ENCODE measurements at regions not wholly inside any gene's neighbourhood (a gene's known extent, or its start where the extent isn't known, plus 50 kb on each side); places are given as distances from the start of the nearest gene placed in this dataset.

- DNase-seq: no peak
These were observed 560.0 kb downstream of the BRINP1 start for GRCh38 chr9:118809160-118809625.

GRCh38 chr9:118829334-118829733 lies 539.9 kb downstream of the BRINP1 start:
- DNase-seq: no peak

DNA sequence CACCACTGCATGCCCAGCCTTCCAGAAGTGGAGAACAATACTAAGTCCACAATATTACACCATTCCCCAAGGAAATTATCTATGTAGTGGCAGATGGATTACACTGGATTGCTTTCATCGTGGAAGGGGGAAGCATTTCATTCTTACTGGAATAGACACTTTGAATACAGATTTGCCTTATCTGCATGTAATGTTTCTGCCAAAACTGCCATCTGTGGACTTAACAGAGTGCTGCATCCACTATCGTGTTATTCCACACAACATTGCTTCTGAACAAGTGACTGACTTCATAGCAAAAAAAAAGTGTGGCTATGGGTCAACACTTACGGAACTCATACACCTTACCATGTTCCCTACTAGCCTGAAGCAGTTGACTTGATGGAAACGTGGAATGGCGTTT lies 536.9 kb downstream of the BRINP1 start:
- no peak for DNase-seq

- DNase-seq: no peak
These were observed 532.3 kb downstream of the BRINP1 start for GRCh38 chr9:118836891-118837290.

DNA sequence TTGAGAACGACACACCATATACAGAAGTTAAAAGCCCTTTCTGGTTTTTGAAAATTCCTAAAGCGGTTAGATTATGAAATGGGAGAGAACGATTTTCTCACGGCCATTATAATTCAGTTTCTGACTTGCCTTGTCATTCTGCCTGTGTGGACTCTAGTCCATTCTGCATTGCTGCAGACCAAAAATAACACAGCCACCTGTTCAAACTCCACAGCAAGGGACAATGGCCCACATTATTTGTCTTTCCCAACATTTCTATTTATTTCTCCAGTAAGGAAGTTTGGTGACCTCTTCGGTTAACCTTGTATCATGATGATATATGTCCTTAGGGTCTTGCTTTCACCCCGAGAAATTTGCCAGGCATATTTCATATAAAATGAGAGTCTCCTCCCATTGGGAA lies 497.7 kb downstream of the BRINP1 start:
- no peak for DNase-seq

DNA sequence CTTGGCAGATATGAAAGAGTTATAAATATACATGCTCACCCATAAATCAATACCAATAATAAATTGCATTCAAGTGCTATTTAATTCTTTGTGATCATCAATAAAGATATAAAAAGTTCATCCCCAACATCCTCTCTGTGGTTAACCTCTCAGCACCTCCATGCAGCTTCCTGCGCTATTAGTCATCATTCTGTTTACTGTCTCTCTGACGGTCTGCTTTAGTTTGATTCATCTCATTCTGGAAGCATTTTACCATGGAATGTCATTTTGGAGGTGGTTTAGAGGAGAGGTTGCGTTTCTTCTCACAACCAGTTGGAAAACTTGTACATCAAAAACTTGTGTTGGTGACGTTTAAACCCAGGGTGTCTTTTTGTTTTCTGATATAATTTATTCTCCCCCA lies 486.6 kb downstream of the BRINP1 start:
- no peak for DNase-seq

GRCh38 chr9:118883411-118883810 lies 485.8 kb downstream of the BRINP1 start:
- no peak for DNase-seq

- DNase-seq: no peak
These were observed 478.0 kb downstream of the BRINP1 start for GRCh38 chr9:118891213-118891612.

DNA sequence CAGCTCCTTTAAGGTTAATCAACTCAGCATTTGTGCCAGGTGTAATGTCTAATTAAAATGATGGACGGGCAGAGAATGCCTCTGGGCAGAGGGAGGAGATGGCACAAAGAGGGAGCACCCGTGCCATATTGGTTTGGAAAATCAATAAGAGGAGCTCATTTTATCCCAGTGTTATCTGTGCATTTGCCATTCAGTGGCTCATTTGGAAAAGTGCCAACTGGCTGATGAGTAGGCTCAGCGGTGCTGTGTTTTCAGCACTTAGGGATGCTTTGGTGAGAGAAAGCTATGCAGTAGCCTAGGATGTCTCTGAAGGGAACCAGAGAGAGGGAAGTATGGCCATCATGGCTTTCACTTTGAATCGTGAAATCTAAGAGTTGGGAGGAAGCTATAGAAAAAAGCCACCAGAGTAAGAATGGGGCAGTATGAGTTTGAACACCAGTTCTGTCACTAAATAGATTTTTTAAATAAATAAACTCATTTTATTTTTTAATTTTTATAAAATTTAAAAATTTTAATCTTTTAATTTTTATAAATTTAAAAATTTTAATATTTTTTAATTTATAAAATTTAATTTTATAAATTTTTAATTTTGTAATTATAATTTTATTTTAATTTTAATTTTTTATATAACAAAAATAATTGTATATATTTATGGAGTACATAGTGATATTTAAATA lies 472.8 kb downstream of the BRINP1 start:
- no peak for DNase-seq

DNA sequence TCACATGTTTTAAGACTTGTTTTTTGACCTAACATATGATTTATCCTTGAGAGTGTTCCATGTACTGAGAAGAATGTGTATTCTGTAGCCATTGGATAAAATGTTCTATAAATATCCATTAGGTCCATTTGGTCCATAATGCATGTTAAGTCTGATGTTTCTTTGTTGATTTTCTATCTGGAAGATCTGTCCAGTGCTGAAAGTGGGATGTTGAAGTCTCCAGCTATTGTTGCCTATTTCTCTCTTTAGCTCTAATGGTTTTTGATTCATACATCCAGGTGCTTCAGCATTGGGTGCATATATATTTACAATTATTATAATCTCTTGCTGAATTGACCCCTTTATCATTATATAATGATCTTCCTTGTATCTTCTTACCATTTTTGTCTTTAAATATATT lies 451.1 kb downstream of the BRINP1 start:
- no peak for DNase-seq

- DNase-seq: no peak
These were observed 440.5 kb downstream of the BRINP1 start for GRCh38 chr9:118928722-118929121.

- no peak for DNase-seq
These were observed 439.9 kb downstream of the BRINP1 start for GRCh38 chr9:118929287-118929686.

- no peak for DNase-seq
These were observed 437.3 kb downstream of the BRINP1 start for GRCh38 chr9:118931941-118932340.

DNA sequence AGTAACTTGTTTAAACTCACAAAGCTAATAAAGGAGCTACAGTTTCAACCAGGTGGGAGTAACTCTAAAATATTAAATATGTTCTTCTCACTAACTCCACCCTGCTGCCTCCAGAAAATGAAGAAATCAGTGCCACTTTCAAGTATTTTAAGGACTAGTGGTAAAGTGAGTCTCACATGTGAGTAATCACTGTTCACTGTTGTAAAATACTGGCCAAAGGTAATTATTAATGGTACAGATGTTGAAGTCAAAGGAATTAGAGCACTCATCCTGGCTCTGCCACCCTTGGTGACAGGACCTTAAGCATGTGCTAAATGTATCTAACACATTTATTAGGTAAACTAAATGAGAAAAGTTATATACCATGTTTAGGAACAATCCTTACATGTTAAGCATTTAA lies 430.7 kb downstream of the BRINP1 start:
- DNase-seq: no peak

GRCh38 chr9:118940473-118940872 lies 428.8 kb downstream of the BRINP1 start:
- no peak for DNase-seq

DNA sequence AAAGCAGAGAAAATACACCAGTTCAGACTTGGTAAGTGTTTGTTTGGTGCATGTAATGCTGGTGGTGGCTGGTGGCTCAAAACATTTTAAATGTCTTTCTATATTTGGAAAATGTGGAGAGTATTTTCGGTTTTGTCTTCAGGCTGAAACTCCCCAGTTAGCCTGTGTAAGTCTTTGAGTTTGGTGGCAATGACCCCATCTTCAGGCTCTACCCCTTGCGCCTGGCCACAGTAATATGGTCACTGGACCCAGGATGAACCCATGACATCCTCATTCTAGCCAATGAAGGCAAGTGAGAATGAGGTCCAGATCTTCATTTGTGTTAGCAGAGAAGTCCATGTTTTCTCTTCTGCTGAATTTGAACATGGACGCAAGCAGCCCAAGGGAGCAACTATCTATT lies 422.6 kb downstream of the BRINP1 start:
- DNase-seq: no peak

GRCh38 chr9:118954857-118955256 lies 414.4 kb downstream of the BRINP1 start:
- no peak for DNase-seq

- DNase-seq: no peak
These were observed 411.6 kb downstream of the BRINP1 start for GRCh38 chr9:118957585-118957984.

DNA sequence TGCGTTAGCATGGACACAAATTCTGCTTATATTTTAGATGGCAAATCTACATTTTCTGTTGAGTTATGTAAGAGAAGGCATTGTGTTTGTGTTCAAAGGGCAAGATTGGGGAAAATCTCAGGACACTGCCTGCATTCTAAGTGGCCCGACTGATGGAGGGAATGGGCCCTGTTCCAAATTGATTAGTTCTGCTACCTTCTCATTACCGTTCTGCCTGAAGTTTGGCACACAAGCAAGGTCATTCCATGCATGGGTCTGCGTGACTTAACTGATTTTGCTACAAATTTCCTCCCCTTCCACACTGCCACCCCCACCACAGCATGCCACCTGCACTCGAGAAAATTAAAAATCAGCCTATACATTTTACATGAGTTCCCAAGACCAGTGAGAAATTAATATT lies 409.9 kb downstream of the BRINP1 start:
- no peak for DNase-seq

DNA sequence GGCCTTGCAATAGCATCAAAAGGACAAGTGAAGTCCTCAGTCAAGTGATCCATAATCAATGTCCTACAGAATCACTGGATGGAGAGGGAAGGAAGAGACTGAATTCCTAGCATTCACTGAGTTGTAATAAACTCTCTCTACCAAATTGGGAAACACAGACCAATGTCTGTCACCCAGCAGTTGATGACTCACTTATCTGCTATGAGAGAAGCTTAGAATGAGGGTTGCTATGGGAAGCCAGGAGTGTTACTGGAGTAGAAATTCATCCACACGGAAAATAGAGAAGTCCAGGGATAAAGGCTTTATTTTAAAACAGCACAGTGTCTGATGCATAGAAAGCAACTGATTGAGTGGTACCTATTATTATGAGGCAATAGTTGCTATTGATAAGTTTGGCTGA lies 407.4 kb downstream of the BRINP1 start:
- no peak for DNase-seq

- DNase-seq: no peak
These were observed 406.8 kb downstream of the BRINP1 start for GRCh38 chr9:118962426-118962825.

GRCh38 chr9:118963674-118964073 lies 405.6 kb downstream of the BRINP1 start:
- DNase-seq: no peak

DNA sequence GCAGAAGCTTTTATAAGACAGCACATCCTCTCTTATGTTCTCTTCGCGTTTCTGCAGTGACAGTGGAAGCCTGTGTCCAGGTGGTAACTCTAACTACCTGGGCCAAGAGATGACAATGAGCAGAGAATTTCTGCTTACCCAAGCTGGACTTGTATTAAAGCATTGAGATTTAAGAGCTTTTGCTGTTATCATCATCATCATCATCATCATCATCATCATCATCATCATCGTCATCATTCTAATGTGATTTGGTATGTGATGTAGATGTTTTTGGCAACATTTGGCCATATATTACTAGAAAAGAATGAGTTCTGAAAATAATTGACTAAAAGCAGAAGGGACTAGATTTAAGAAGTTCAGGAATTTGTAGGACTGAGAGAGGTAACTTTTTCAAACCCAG lies 401.3 kb downstream of the BRINP1 start:
- no peak for DNase-seq

DNA sequence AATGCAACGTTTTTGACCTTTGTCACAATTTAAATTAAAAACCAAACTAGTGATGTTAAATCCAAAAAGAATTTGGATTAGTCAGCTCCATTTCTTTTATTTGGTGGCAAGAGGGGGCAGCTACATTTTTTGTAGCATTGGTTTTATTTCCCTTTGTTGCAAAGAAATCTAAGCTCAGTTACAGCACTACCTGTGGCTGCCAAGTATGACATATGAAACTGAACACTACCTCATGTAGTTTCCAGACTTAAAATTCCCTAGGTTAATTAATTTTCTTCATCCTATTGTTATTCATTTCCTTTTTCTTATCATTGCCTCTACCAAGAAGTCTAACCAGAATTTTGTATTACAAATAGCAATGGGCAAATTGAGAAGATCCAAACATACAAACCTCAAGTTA lies 393.5 kb downstream of the BRINP1 start:
- DNase-seq: no peak

DNA sequence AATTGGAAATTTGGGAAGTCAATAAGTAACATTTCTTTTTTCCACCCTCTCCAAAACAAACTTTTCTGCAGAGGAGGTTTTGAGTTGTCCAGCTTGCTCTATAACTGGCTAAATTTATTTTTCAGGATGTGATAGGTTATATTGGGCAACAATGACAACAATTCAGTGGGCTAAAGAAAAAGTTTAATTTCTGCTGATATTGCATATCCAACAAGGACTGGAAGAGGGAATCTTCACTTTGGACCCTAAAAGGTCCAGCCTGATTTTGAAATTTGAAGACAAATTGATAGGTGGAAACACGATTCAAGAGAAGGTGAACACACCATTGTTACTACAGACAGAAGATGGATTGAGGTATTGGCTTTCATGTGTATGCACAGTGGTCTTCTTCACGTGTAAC lies 393.1 kb downstream of the BRINP1 start:
- no peak for DNase-seq

- no peak for DNase-seq
These were observed 384.6 kb downstream of the BRINP1 start for GRCh38 chr9:118984607-118985006.
